Activated naive CD4-positive, alpha-beta T cell treated with anti-CD3 and anti-CD28 coated beads, Interleukin-2, amount 50 U/mL, for 72 hours (primary cell): ENCODE measurements at regions not wholly inside any gene's neighbourhood (a gene's known extent, or its start where the extent isn't known, plus 50 kb on each side); places are given as distances from the start of the nearest gene placed in this dataset.
"Not testable (repeated sequence)": the region's sequence is repeated elsewhere in the genome, so short reads cannot be mapped to it uniquely, and the experiment has no call there.

Experiments
- ATAC-seq, 2 donors: fragments of 150-1000 bp; cut with Tn5 transposase; 2 replicates each; pipeline ENCODE4 v1.10.0; 2021; ENCODE audit warnings: mild to moderate bottlenecking in 2 of 2, moderate library complexity in 2 of 2
- DNase-seq, 2 donors: peaks; one replicate each; pipeline ENCODE4 v3.0.0; 2021 to 2022; ENCODE audit warnings: low spot score in 2 of 2
- H3K27ac Mint-ChIP-seq, 2 donors: one replicate each; pipeline ENCODE4 v1.8.0; 2022; ENCODE audit warnings: mild to moderate bottlenecking in 2 of 2, mixed read lengths in 2 of 2
- H3K36me3 Mint-ChIP-seq, 2 donors: one replicate each; pipeline ENCODE4 v1.8.0; 2022; ENCODE audit warnings: mixed read lengths in 2 of 2
- H3K9me3 Mint-ChIP-seq, 2 donors: one replicate each; pipeline ENCODE4 v1.8.0; 2022; ENCODE audit warnings: mixed read lengths in 2 of 2

DNA sequence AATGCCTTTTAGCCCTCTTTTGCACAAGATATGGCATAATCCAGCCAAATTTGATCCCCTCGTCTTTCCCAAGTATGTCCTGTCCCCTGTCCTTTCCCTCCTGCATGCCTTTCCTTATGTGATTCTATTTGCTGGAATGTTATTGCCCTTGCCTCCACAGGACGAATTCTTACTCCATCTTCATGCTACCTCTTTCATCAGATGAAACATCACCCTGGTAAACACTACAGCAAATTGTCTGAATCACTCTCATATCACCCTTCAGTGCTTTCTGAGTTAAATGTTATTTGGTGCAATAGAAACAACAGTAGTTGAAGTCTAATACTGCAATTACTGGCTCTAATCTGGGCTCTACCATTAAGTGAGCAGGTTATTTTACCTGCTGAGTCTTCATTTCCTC is 52.2 kb upstream of the FAT1 start:
- no peak for DNase-seq
- ATAC-seq = no peak
- no peak overlapping the region for H3K27ac Mint-ChIP-seq
- H3K36me3 Mint-ChIP-seq = peaks cover 0 to 10% of the 10 kb centered on the region in 2 donors
- H3K9me3 Mint-ChIP-seq = peaks cover 4 to 25% of the 10 kb centered on the region in 2 donors

DNA sequence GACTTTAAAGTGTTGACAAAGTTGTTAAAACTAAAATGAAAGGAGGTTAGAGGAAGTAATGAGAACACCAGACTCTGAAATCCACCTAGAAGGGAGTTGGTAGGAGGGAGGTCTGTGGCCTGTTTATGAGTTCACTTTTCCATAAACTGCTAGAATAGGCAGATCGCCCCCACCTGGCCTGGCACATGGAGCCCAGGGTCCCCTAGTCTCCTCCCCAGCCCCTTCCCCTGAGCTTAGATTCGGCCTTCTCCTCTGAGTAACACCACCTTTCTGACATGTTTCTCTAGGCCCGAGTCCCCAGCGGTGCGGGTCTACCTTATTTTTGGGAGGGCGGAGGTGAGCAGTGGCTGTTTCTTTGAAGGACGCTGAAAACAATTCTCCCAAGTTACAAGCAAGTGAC is 54.5 kb upstream of the FAT1 start:
- H3K27ac Mint-ChIP-seq = no peak overlapping the region
- ATAC-seq = no peak
- DNase-seq = no peak
- peaks cover 0 to 10% of the 10 kb centered on the region in 2 donors for H3K36me3 Mint-ChIP-seq
- H3K9me3 Mint-ChIP-seq = peaks cover 4 to 25% of the 10 kb centered on the region in 2 donors

DNA sequence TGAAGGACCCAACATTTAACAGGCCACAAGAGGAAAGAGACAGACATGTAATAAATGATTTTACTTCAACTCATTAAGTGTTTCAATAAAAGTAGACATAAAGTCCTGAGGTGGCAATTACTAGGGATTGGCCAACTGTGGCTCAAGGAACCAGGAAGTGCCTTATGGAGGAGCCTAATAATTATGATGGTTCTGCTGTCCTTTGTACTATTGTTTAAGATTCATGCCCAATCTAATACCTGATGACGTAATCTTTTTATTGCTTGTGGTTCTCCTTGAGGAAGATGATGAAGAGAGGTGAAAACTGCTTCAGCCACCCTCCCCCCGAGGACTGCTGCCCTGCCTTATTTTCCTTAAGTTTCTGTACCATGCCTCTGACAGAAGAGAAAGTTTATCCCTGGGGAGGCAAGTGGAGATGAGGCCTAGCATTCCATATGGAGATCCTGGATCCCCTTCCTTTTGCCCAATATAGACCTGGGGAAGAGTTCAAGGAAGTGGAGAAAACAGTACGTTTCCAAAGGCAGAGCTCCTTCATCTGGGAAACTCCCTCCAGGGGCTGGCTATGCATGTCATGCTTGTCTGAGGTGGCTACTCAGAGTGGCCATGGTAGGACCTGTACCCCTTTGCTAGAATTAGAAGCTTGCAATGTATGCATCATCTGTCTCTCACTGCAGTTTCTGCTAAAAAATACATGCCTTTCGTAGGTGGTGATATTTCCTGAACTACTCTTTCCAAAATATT is 56.8 kb upstream of the FAT1 start:
- Mint-ChIP-seq H3K9me3 (peaks cover 3 to 16% of the 10 kb centered on the region in 2 donors), H3K27ac (no peak overlapping the region), H3K36me3 (peaks cover 0 to 10% of the 10 kb centered on the region in 2 donors)
- DNase-seq (no peak), ATAC-seq (no peak)

DNA sequence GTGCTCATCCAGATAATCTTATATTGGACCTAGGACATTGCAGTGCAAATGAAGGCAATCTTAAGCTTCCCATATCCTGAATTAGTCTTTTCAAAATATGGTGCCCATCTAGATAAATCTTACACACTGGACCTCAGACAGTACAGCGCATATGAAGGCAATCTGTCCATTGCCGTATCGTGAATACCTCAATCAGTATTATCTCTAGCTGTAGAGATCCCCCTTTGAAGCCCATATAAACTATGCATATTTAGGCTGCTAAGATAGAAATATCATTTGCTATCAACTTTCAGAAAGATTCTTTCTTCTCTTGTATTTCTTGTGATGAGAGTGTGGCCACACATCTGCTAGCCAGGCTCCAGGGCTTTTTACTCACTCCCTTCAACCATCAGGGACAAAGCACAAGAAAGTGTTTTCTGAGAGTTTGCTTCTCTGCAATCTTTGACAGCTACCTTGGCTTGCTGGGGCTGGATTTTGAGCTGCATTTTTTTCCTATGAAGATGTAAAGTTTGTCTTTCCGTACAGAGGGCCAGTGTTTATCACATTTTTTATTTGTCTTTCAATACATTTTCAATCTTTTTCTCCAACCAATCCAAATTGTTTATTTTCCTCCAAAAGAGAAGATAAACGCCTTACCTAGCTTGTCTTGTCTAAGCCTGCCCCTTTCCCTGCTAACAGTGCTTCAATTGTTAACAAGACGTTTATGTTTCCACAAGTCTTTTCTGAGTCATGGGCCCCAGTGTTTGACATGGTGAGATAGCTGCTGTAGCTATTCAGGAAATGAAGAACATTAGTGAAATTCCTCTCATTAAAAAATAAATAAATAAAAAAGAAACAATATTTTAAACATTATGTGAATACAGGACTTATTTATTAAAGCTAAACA is 57.6 kb upstream of the FAT1 start:
- Mint-ChIP-seq H3K36me3 (peaks cover 0 to 10% of the 10 kb centered on the region in 2 donors), H3K27ac (no peak overlapping the region), H3K9me3 (peaks cover 3 to 8% of the 10 kb centered on the region in 2 donors)
- DNase-seq (no peak), ATAC-seq (no peak)

DNA sequence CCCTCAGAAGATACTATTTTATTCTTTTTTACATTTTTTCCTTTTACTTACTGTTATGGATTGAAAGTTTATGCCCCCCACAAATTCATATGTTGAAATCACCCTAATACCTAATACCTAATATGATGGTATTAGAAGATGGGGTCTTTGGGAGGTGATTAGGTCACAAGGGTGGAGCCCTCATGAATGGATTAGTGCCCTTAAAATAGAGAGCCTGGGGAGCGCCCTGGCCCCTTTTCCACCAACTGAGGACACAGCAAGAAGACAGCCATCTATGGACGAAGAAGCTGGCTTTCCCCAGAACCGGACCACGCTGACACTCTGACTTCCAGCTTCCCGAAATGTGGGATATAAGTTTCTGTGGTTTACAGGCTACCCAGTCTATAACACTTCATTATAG is 58.6 kb upstream of the FAT1 start:
- H3K27ac Mint-ChIP-seq = no peak overlapping the region
- peaks cover 0 to 10% of the 10 kb centered on the region in 2 donors for H3K36me3 Mint-ChIP-seq
- ATAC-seq = no peak
- DNase-seq = no peak
- H3K9me3 Mint-ChIP-seq = peaks cover 3 to 13% of the 10 kb centered on the region in 2 donors

DNA sequence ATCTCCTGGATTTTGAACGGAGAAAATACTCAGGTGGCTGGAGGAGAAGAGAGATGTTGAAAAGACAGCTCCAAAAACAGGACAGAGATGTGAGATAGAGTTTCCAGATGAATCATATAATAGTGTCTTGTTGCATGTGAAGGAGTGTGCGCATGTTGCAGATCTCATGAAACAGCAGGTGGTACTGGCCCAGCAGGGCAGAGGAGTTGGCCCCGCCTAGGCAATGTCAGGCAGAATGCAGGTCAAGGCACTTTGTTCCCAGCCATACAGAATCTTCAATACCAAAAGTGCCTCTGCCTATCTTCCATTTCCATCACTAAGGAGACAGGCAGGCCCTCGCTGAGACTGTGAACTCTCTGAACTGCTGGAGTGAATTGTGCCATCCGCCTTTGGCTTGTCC is 63.9 kb upstream of the FAT1 start:
- Mint-ChIP-seq H3K27ac (no peak overlapping the region), H3K9me3 (peaks cover 3 to 9% of the 10 kb centered on the region in 2 donors), H3K36me3 (no peaks in the 10 kb centered on the region)
- ATAC-seq (no peak), DNase-seq (no peak)

DNA sequence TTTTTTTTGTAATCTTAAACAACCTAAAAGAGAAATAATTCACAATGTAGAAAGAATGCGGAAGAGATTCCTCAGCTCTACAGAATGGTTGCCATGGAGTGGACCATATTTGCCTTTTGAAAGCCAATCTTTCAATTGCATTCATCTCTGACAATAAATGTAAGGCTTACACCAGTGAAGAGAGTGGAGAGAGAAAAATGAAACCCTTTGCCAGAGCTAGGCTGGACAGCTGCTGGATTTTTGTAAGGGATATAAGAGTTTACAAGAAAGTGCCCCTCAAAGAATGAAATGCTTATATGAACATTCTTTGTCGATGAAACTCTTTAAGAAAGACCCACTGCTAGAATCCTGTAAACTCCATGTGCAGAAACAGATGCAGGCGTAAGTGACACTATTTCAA is 66.0 kb upstream of the FAT1 start:
- no peak for ATAC-seq
- DNase-seq = no peak
- H3K36me3 Mint-ChIP-seq = no peaks in the 10 kb centered on the region
- no peak overlapping the region for H3K27ac Mint-ChIP-seq
- H3K9me3 Mint-ChIP-seq = peaks cover 3 to 14% of the 10 kb centered on the region in 2 donors

DNA sequence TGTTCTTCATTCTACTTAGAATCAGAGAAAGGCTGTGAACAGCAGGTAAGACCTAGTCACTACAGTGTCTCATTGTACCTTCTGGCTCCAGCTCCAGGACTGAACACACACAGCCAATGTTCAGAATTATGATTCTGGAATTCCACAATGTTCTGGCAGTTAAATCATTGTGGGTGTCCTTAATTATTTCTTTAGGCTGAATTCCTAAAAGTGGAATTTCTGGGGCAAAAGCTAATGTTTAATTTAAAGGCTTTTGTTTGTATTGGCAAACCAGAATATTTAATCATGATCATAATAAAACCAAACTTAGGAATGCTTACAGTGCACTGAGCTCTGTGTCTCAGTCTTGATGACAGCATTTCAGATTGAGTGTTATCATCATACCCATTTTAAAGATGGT is 67.0 kb upstream of the FAT1 start:
- DNase-seq (no peak), ATAC-seq (no peak)
- Mint-ChIP-seq H3K9me3 (peaks cover 4 to 19% of the 10 kb centered on the region in 2 donors), H3K27ac (no peak overlapping the region), H3K36me3 (no peaks in the 10 kb centered on the region)

DNA sequence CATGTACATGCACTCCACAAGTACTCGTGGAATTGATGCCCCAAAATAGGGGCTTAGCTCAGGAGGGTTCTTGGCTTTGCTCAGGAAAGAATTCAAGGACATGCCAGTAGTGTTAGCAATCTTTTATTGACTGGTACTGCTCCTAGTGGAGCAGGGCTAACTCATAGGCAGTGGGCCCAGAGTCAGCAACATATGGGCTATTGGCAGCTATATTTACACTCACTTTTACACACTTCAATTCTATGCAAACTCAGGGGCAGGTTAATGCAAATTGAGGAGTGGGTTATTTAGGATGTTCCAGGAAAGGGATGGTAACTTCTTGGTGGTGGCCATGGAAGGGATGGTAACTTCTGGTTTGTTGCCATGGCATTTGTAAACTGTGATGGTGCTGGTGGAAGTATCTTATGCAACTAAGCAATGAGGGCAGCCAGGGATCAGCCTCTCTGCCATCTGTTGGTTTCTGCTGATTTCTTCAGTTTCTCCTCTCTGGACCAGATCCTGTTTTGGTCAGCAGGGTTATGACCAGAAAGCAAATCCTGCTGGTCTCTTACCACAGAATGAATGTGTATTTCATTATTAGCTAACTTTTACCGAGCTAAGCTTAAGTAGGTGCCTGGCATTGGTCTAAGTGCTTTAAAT is 69.2 kb upstream of the FAT1 start:
- Mint-ChIP-seq H3K27ac (no peak overlapping the region), H3K36me3 (no peaks in the 10 kb centered on the region), H3K9me3 (peaks cover 4 to 12% of the 10 kb centered on the region in 2 donors)
- ATAC-seq = no peak
- no peak for DNase-seq

DNA sequence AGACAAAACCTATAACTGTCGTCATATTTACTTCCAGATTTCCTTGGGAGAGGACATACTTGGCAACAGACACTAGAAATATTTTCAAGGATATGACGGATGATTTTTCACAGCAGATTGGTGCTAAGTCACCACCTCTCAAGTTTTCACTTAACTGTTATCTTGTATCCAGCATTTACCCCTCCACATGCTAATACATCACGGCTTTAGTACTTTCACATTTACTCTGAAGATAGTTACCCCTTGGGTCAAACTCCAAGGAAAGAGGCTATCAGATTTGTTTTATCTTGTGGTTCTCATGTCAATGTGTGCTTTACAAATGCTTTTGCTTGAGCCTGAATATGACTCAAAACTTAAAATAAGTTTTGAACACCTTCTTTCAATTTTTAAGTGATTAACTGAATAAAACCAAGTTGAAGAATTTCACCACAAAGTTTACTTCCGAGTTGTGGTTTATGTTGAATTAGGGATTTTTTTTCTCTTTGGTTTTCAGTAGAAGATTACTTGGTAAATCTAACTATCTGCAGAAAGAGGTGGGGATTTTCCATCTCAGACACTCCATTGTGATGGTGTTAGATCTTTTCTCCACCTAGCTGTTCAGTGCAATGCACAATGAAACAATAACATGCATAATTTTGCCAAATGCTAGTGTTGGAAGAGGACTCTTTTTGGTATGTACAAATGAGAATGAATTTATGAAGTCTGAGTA is 75.4 kb upstream of the FAT1 start:
- H3K36me3 Mint-ChIP-seq = no peaks in the 10 kb centered on the region
- no peak overlapping the region for H3K27ac Mint-ChIP-seq
- DNase-seq (no peak), ATAC-seq (no peak)
- H3K9me3 Mint-ChIP-seq = peaks cover 5 to 8% of the 10 kb centered on the region in 2 donors

DNA sequence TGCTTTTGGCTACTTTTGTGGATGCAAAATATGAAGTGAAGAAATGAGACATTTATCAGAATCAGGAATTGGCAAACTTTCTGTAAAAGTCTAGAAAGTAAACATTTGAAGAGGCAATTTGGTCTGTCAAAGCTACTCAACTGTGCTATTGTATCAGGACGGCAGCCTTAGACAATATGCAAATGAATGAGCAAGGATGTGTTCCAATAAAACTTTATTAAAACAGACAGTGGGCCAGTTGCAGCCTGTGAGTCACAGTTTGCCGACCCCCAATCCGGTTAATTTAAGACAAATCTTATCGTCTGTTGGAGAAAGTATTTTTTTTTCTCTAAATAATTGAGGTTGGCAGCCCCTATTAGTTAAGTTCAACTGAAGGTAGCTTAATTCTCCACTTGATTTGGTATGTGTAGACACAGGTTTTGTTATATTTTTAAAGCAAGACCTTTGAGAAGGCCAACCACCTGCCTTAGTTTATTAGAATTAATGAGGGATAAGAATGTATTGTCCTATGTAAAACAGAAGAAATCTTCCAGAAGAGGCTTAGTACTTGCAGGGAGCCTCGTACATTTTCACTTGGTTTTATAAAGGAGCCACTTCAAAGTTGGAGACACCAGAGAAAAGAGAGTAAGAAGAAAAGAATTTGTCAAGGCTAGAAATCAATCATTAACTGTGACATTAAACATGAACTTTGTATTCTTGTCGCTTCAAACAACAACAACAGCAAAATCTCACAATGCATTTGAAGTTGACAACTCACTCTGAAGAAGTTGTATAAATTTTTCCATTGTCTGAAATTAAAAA is 81.6 kb upstream of the FAT1 start:
- H3K36me3 Mint-ChIP-seq = no peaks in the 10 kb centered on the region

DNA sequence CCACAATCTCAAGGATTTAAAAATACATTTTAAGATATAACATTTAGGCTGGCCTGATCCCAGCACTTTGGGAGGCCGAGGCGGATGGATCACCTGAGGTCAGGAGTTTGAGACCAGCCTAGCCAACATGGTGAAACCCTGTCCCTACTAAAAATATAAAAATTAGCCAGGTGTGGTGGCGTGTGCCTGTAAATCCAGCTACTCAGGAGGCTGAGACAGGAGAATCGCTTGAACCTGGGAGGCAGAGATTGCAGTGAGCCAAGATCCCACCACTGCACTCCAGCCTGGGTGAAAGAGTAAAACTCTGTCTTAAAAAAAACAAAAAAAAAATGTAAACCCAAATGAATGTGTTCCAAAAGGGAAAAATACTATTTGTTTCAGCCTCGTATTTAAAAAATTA is 82.3 kb upstream of the FAT1 start:
- H3K27ac Mint-ChIP-seq, H3K9me3 Mint-ChIP-seq, ATAC-seq, DNase-seq, H3K36me3 Mint-ChIP-seq: not testable (repeated sequence)

More for the DNA sequence above, 81.6 kb upstream of the FAT1 start:
- DNase-seq (no peak), ATAC-seq (no peak)
- H3K9me3 Mint-ChIP-seq = peaks cover 0 to 4% of the 10 kb centered on the region in 2 donors
- H3K27ac Mint-ChIP-seq = no peak overlapping the region

DNA sequence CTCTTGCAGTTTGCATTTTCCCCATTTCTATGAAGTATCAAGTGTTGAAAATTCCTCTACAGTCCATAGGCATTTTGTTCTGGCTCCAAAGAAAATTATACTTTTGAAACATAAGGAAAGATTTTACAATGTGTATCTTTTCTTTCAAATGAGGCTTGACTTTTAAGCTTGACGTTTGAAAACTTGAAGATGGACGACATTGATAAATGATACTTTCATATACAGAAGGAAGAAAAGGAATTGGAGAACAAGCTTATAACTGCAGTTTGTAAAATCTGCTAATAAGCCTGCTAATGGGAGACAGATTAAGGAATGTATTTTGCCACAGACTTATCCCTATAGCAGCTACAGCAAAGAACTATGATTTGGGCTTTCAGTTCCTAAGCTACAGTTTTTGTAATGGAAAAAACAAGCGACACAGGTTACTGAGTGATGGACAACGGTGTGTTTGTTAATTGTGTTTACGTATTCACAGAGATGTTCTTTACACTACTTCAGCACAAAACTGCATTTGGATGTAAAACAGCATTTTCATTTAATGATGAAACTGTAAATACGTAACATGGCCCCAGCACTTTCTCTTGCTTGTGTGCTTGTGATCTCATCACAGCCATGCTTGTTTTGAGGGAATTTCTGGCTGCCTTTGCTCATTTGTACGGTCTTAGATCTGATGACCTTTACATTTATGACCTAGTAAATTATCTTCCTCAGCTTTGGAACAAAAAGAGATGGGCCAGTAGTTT is 83.2 kb upstream of the FAT1 start:
- peaks cover 0 to 4% of the 10 kb centered on the region in 2 donors for H3K9me3 Mint-ChIP-seq

DNA sequence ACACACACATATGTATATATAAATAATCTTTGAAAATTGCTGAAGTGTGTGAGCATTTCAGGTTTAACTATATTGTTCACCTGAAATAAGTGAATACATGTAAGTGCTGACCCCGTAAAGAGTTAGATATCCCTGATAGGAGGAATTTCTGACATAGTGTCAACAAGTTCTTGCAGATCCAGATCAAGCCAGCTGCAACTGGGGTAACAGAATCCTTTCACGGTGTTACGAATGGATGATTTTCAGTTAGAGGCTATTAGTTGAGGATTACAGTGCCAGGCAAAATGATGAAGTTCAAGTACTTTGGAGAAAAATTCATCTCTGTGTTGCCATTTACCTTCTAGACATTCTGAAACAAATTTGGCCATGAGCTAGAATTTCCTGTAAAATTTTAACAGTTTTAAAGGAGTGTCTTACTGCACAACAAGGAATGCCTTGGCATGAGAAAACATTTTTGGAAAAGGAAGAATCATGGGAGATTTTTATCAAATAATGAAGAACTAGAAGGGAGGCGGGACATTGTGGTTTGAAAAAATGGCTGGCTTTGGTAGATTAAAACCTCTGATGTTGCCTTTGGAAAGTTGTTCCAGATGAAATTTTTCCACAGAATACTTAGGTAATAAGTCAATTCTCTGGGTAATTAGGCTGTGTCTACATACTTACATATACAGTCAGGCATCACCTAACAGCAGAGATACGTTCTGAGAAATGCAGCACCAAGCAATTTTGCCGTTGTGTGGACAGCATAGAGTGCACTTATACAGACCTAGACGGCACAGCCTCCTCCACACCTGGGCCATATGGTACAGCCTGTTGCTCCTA is 84.4 kb upstream of the FAT1 start:
- no peak overlapping the region for H3K27ac Mint-ChIP-seq
- DNase-seq = no peak
- peaks cover 0 to 6% of the 10 kb centered on the region in 2 donors for H3K9me3 Mint-ChIP-seq
- ATAC-seq = no peak
- peaks cover 0 to 6% of the 10 kb centered on the region in 2 donors for H3K36me3 Mint-ChIP-seq

More for the DNA sequence above, 83.2 kb upstream of the FAT1 start:
- no peak for ATAC-seq
- no peak for DNase-seq
- no peaks in the 10 kb centered on the region for H3K36me3 Mint-ChIP-seq
- no peak overlapping the region for H3K27ac Mint-ChIP-seq

DNA sequence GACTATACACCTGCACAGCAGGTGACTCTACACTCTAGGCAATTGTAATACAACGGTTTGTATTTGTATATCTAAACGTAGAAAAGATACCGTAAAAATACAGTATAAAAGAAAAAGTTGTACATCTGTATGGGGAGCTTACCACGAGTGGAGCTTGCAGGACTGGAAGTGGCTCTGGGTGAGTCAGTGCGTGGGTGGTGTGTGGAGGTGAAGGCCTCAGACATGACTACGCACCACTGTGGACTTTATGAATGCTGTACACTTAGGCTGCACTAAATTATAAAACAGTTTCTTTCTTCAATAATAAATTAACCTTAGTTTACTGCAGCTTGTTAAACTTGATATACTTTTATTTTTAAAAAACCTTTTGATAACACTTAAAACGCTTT is 85.0 kb upstream of the FAT1 start:
- no peak for DNase-seq
- no peak overlapping the region for H3K27ac Mint-ChIP-seq
- no peak for ATAC-seq
- H3K36me3 Mint-ChIP-seq = peaks cover 0 to 6% of the 10 kb centered on the region in 2 donors
- H3K9me3 Mint-ChIP-seq = peaks cover 0 to 11% of the 10 kb centered on the region in 2 donors
